ENCODE measurements at regions not wholly inside any gene's neighbourhood (a gene's known extent, or its start where the extent isn't known, plus 50 kb on each side); places are given as distances from the start of the nearest gene placed in this dataset.

- Histone ChIP-seq H3K4me1 (ENCODE audit: insufficient read depth) (no peaks in the 10 kb centered on the region), H3K27me3 (replicated peaks; ENCODE audit: insufficient read depth) (no peaks in the 10 kb centered on the region; the same call in 1 of the 2 replicates), H3K36me3 (ENCODE audit: low read depth) (no peaks in the 10 kb centered on the region), H3K4me2 (ENCODE audit: unreplicated experiment) (no peak overlapping the region), H3K9me2 (ENCODE audit: insufficient read depth) (no peaks in the 10 kb centered on the region), H3K27ac (no peak overlapping the region), H2AFZ (no peak overlapping the region), H3K9me3 (ENCODE audit: low read depth) (no peaks in the 10 kb centered on the region), H3K4me3 (no peak overlapping the region), H4K20me1 (ENCODE audit: insufficient read depth) (no peaks in the 10 kb centered on the region), H3K79me2 (ENCODE audit: insufficient read depth) (no peaks in the 10 kb centered on the region), H3F3A (ENCODE audit: insufficient read depth) (no peaks in the 10 kb centered on the region), H3K9ac (no peak overlapping the region)
- no peak for DNase-seq
- 7 to 8% methylated on average over 3 of the region's 3 CpGs for WGBS, 2 experiments (ENCODE audit: low coverage in 1 of 2, low lambda C conversion rate in 2 of 2, missing lambda C conversion rate in 2 of 2)
- TF ChIP-seq EZH2 (IDR thresholded peaks at IDR 0.05; ENCODE audit: insufficient read depth, poor library complexity, severe bottlenecking) (no peak), EZH2phosphoT487 (IDR thresholded peaks at IDR 0.05; ENCODE audit: insufficient read depth, low read depth) (no peak)
- in situ Hi-C loops (cut with MboI) = no loop called here
Observed at GRCh38 chr15:61764141-61764540, 296.1 kb downstream of the VPS13C start.

- no peaks in the 10 kb centered on the region; the same call in 1 of the 2 replicates for H3K27me3 ChIP-seq (replicated peaks; ENCODE audit: insufficient read depth)
- H3K4me2 ChIP-seq (ENCODE audit: unreplicated experiment) = no peak overlapping the region
- no peaks in the 10 kb centered on the region for H3K4me1 ChIP-seq (ENCODE audit: insufficient read depth)
- DNase-seq = no peak
- no peak overlapping the region for H3K9ac ChIP-seq
- H2AFZ ChIP-seq = no peak overlapping the region
- H3K9me3 ChIP-seq (ENCODE audit: low read depth) = no peaks in the 10 kb centered on the region
- no peak overlapping the region for H3K4me3 ChIP-seq
- H3F3A ChIP-seq (ENCODE audit: insufficient read depth) = no peaks in the 10 kb centered on the region
- no peaks in the 10 kb centered on the region for H3K9me2 ChIP-seq (ENCODE audit: insufficient read depth)
- WGBS, 2 experiments (ENCODE audit: low coverage in 1 of 2, low lambda C conversion rate in 2 of 2, missing lambda C conversion rate in 2 of 2) = 61 to 63% methylated on average over 3 of the region's 3 CpGs
- in situ Hi-C loops (cut with MboI) = no loop called here
- TF ChIP-seq EZH2 (IDR thresholded peaks at IDR 0.05; ENCODE audit: insufficient read depth, poor library complexity, severe bottlenecking) (no peak), EZH2phosphoT487 (IDR thresholded peaks at IDR 0.05; ENCODE audit: insufficient read depth, low read depth) (no peak)
- H3K36me3 ChIP-seq (ENCODE audit: low read depth) = no peaks in the 10 kb centered on the region
- H4K20me1 ChIP-seq (ENCODE audit: insufficient read depth) = no peaks in the 10 kb centered on the region
- H3K27ac ChIP-seq = no peak overlapping the region
- no peaks in the 10 kb centered on the region for H3K79me2 ChIP-seq (ENCODE audit: insufficient read depth)
Observed at GRCh38 chr15:61762676-61763075, 297.6 kb downstream of the VPS13C start.

GRCh38 chr15:61759639-61760038 lies 300.6 kb downstream of the VPS13C start:
- H3K4me3 ChIP-seq = no peak overlapping the region
- H3K9me3 ChIP-seq (ENCODE audit: low read depth) = no peaks in the 10 kb centered on the region
- no peaks in the 10 kb centered on the region for H3K9me2 ChIP-seq (ENCODE audit: insufficient read depth)
- 33 to 50% methylated on average over 2 of the region's 2 CpGs for WGBS, 2 experiments (ENCODE audit: low coverage in 1 of 2, low lambda C conversion rate in 2 of 2, missing lambda C conversion rate in 2 of 2)
- H3K36me3 ChIP-seq (ENCODE audit: low read depth) = no peaks in the 10 kb centered on the region
- TF ChIP-seq EZH2 (IDR thresholded peaks at IDR 0.05; ENCODE audit: insufficient read depth, poor library complexity, severe bottlenecking) (no peak), EZH2phosphoT487 (IDR thresholded peaks at IDR 0.05; ENCODE audit: insufficient read depth, low read depth) (no peak)
- no peak for DNase-seq
- no peaks in the 10 kb centered on the region for H3K79me2 ChIP-seq (ENCODE audit: insufficient read depth)
- no peaks in the 10 kb centered on the region for H3K4me1 ChIP-seq (ENCODE audit: insufficient read depth)
- H2AFZ ChIP-seq = no peak overlapping the region
- H3K27ac ChIP-seq = no peak overlapping the region
- in situ Hi-C loops (cut with MboI) = no loop called here
- H3K4me2 ChIP-seq (ENCODE audit: unreplicated experiment) = no peak overlapping the region
- H3F3A ChIP-seq (ENCODE audit: insufficient read depth) = no peaks in the 10 kb centered on the region
- H4K20me1 ChIP-seq (ENCODE audit: insufficient read depth) = no peaks in the 10 kb centered on the region
- peaks cover 10% of the 10 kb centered on the region; the same call in 1 of the 2 replicates for H3K27me3 ChIP-seq (replicated peaks; ENCODE audit: insufficient read depth)
- no peak overlapping the region for H3K9ac ChIP-seq

- H3K36me3 ChIP-seq (ENCODE audit: low read depth) = no peaks in the 10 kb centered on the region
- in situ Hi-C loops (cut with MboI) = no loop called here
- H3K9me2 ChIP-seq (ENCODE audit: insufficient read depth) = no peaks in the 10 kb centered on the region
- no peaks in the 10 kb centered on the region for H3K9me3 ChIP-seq (ENCODE audit: low read depth)
- H3K27ac ChIP-seq = no peak overlapping the region
- H3F3A ChIP-seq (ENCODE audit: insufficient read depth) = no peaks in the 10 kb centered on the region
- no peak overlapping the region for H3K4me2 ChIP-seq (ENCODE audit: unreplicated experiment)
- no peak overlapping the region for H3K4me3 ChIP-seq
- DNase-seq = no peak
- 4 to 8% methylated on average over 4 of the region's 4 CpGs for WGBS, 2 experiments (ENCODE audit: low coverage in 1 of 2, low lambda C conversion rate in 2 of 2, missing lambda C conversion rate in 2 of 2)
- H2AFZ ChIP-seq = no peak overlapping the region
- H3K79me2 ChIP-seq (ENCODE audit: insufficient read depth) = no peaks in the 10 kb centered on the region
- H3K9ac ChIP-seq = no peak overlapping the region
- H3K4me1 ChIP-seq (ENCODE audit: insufficient read depth) = no peaks in the 10 kb centered on the region
- 0 out of 2 replicates have a peak, but pooled peaks cover 10% of the 10 kb centered on the region for H3K27me3 ChIP-seq (replicated peaks; ENCODE audit: insufficient read depth)
- no peaks in the 10 kb centered on the region for H4K20me1 ChIP-seq (ENCODE audit: insufficient read depth)
- TF ChIP-seq EZH2 (IDR thresholded peaks at IDR 0.05; ENCODE audit: insufficient read depth, poor library complexity, severe bottlenecking) (no peak), EZH2phosphoT487 (IDR thresholded peaks at IDR 0.05; ENCODE audit: insufficient read depth, low read depth) (no peak)
Observed at GRCh38 chr15:61756071-61756820, 304.0 kb downstream of the VPS13C start.
